Pulmonary artery endothelial cell (primary cell): ENCODE measurements at regions not wholly inside any gene's neighbourhood (a gene's known extent, or its start where the extent isn't known, plus 50 kb on each side); places are given as distances from the start of the nearest gene placed in this dataset.

Experiments used
- DNase-seq: peaks from one replicate; pipeline ENCODE4 v3.0.0-alpha.2; 2011; ENCODE audit warnings: low read depth, low spot score

DNA sequence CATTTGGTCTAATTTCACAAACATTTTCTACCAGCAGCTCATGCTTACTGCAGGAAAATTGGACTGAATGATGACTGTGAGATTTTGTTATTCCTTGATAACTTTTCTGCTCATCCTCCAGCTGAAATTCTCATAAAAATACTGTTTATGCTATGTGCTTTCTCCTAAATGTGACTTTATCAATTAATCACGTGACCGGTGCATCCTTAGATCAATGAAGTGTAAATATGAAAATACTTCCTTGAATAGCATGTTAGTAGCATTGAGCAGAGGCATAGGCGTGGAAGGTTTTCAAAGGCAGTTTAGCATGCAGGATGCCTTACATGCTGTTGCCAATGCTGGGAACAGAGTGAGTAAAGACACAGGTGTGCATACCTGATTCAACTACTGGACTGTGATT lies 1002.5 kb downstream of the CBLN2 start:
- DNase-seq: no peak

- DNase-seq: no peak
These were observed 1014.3 kb downstream of the CBLN2 start for GRCh38 chr18:71529703-71530303.

GRCh38 chr18:71523483-71524435 lies 1020.4 kb downstream of the CBLN2 start:
- DNase-seq: no peak

DNA sequence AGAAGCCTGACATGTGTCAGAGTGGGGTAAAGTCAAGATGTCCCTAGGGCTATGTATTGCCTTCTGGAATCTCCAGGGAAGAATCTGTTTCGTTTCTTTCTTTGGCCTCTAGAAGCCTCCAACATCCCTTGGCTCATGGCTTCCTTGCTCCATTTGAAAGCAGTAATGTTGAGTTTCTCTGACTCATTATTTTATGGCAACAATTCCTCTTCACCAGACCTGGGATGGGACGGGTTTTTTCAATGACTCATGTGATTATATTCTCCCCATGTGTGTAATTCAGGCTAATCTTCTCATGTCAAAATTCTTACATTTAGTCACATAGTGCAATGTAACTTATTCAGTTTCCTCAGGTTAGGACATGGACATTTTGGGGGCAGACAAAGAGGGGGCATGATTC lies 1038.6 kb downstream of the CBLN2 start:
- no peak for DNase-seq

DNA sequence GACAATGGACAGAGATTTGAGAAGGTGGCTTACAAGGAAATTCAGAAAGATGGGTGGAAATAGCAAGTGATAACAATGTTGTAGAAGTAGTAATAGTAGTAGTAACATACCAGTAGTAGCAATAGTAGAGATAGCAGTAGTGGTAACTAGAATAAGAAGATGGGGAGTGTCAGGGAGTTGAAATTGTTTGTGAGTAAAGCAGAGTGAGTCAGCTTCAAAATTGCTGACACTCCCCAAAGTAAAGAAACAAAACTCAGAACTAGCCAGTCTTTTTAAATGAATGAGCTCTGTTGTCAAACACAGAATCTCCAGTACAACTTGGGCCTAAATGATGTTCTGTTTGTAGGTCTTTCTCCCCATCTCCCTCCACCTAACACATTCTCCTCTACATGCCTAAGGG lies 1040.9 kb downstream of the CBLN2 start:
- DNase-seq: no peak

DNA sequence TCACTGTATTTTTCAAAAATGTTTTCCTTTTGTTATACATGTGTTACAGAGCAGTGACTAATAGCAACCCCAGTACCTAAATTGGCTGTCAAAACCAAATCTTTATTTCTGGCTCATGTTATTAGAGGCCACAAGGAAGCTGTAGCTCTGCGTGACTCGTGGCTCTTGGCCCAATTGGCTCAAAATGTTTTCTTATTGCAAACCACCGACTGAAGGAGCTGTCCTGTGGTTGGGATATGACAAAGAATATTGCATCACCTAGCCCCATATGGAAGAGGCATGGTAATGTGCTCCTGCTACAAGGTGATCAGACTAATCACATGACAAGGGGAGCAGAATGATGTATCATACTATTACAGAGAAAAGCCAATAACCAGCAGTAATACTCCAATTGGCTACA lies 1058.5 kb downstream of the CBLN2 start:
- DNase-seq: no peak

DNA sequence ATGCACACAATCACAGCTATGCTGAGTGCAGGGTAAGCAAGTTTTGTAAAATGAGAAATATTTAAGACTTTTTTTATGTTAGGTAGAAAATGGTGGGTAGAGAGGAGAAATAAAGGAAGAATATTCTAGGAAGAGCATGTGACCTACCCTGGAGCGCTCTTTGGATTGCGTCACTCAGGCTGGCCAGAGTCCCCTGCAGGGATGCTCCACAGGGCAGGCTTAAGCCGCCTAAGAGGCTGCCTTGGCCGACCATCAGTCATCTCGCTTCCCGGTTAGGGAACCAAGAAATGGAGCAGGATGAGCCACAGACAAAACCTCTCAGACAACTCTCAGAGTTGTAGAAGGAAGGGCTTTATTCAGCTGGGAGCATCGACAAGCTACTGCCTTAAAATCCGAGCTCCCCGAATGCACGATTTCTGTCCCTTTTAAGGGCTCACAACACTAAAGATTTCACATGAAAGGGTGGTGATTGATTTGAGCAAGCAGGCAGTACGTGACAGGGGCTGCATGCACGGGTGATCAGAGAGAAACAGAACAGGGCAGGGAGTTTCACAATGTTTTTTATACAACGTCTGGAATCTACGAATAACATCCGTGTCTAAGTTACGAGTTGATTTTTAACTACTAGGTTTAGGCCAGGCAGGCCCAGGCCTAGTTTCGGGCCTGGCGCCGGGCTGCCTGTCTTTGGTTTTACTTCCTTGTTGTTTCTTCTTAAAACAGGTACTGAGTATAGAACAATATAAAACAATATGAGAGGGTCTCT lies 1072.0 kb downstream of the CBLN2 start:
- DNase-seq: no peak

- DNase-seq: no peak
These were observed 1087.9 kb downstream of the CBLN2 start for GRCh38 chr18:71456206-71456605.

DNA sequence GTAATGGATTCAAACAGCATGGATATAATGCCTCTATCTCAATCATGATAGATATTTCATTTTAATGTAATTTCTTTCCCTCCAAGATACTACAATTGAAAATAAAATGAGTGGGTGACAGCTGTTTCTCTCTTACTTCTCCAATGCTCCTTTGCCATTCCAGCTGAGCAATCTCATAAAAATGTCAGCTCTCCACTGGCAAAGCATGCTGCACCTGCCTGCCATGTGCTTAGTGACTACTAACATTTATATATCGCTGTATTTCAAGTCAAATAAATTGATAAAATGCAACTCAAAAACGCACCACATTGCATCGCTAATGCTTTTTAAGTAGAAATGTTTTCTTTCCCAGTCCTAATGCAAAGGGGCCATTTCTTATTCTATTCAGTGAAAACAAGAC lies 1093.9 kb downstream of the CBLN2 start:
- no peak for DNase-seq

- DNase-seq: no peak
These were observed 1100.2 kb downstream of the CBLN2 start for GRCh38 chr18:71443706-71444480.

GRCh38 chr18:71442731-71443141 lies 1101.4 kb downstream of the CBLN2 start:
- DNase-seq: no peak

DNA sequence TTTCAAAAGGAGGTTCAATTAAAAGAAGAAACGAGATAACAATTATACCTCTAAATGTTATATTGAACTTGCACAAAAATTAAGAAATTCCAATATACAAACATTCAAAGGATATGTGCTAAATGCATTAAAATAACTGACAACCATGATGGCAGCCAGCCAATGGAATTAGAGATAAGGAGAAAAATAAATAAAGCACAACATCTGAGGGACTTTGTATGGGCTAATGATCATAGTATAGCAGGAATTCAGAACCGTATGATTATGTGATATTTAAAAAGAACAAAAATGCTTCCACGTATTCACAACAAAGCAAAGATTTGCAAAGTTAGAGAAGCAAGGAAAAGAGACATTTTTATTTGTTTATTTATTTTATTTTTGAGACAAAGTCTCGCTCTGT lies 1103.0 kb downstream of the CBLN2 start:
- no peak for DNase-seq

DNA sequence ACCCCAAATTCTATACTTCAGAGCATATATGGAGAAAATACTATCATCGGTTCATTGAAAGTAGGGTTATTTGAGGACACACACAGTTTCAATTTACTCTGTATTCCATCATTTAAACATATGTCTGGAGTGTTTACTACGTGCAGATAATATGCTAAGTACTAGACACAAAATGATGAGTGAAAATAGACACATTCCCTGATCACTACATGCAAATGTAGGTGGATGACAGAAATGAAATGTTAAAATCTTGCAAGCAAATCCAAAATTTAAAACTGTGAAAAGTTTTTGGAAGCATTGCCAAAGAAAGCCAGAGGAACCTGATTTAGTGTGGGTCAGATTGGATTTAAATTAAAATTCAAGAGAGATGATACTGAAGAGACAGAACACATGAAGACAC lies 1106.6 kb downstream of the CBLN2 start:
- DNase-seq: no peak

DNA sequence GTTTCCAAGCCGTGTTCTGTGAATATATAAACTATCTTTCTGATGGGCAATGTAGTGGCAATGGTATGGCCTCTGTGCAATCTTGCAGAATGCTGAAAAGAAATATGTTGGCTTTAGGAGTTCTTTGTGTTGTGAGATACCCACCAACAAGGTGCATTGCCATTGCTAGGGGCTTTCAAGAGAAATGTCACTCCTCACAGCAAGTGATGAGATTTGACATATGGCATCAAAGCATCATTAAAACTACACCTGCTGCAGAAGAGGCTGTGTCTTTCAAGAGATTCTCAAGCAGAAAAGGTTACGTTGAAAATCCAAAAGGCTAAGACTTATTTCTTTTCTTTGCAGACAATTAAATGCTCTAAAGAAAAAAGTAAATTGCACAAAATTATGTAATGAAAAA lies 1110.8 kb downstream of the CBLN2 start:
- DNase-seq: no peak

- DNase-seq: no peak
These were observed 1112.5 kb downstream of the CBLN2 start for GRCh38 chr18:71431689-71432088.

- no peak for DNase-seq
These were observed 1113.0 kb downstream of the CBLN2 start for GRCh38 chr18:71431171-71431570.

GRCh38 chr18:71426441-71426840 lies 1117.7 kb downstream of the CBLN2 start:
- no peak for DNase-seq

GRCh38 chr18:71405169-71405809 lies 1116.4 kb downstream of the SOCS6 start:
- DNase-seq: no peak

DNA sequence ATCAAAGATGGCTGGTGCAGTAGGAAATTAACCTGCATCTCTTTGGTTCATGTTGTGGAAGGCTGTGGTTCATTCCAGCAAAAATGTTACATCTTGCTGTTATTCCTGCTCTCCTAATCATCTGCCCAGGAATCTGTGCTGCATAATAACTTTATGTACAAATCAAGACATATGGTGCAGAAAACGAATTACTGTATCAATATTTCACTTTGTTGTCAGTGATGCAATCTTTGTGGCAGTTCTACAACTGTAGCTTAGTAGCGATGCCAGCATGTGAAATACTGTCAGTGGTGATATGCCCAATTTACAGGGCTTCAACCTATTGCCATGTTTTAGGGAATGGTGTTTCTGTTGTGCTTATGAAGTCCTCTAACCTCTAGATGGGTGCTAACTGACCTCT lies 1114.7 kb downstream of the SOCS6 start:
- DNase-seq: no peak

DNA sequence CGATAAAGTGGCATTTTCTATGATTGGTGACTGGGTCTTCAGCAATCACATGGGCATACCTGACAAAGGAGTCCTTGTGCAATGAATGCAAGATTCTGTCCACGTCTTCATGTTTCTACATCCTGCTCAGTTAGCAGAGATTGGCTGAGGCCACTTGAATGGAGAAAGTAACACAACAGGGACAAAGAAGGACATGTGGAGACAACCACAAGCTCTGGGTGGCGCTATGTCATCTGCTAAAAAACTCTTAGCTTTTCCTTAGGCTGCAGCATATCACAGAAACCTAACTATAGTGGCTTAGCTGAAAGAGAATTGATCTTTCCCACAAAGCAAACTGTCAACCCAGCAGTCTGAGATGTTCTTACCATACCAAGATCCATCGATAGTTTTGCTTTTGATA lies 1109.7 kb downstream of the SOCS6 start:
- no peak for DNase-seq

DNA sequence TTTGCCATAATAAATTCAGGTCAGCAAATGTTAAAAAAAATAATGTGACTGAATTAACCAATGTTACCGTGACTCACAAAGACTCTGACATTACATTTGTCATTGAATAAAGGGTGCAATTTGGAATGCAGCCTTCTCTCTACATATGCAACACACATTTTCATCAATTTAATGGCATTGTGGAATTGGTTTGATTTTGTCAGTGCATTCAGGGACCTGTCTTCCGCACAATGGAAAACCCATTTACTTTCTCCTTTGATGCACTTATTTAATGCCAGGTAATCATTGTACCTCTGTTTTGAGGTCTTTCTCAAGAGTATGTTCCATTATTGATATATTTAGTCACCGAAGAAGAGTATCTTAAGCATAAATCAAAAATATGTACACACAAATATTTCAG lies 1099.3 kb downstream of the SOCS6 start:
- DNase-seq: no peak
